ENCODE measurements at regions not wholly inside any gene's neighbourhood (a gene's known extent, or its start where the extent isn't known, plus 50 kb on each side); places are given as distances from the start of the nearest gene placed in this dataset.

GRCh38 chr3:74763830-74764229 is 149.4 kb upstream of the CNTN3 start:
- peaks cover 0 to 5% (median 0%) of the 10 kb centered on the region in 7 donors for H3K9me3 Mint-ChIP-seq
- no peak for TF ChIP-seq CTCF (IDR thresholded peaks at IDR 0.05)
- no peaks in the 10 kb centered on the region for H3K4me1 ChIP-seq (ENCODE audit: control insufficient read depth in 1 of 2, insufficient read depth in 2 of 2, low read length in 2 of 2)
- no peaks in the 10 kb centered on the region for H3K36me3 Mint-ChIP-seq
- H2AFZ ChIP-seq (ENCODE audit: insufficient read depth, low read depth, low read length, poor library complexity, severe bottlenecking): no peak overlapping the region
- H3K4me3 Mint-ChIP-seq: no peak overlapping the region
- H3K79me2 ChIP-seq (ENCODE audit: insufficient read depth, low read length): no peaks in the 10 kb centered on the region
- no peaks in the 10 kb centered on the region for H3K27me3 Mint-ChIP-seq (ENCODE audit: low read depth in 3 of 3)
- H3K4me1 Mint-ChIP-seq: no peaks in the 10 kb centered on the region
- H3K36me3 ChIP-seq (replicated peaks in 1 of 2; ENCODE audit: control insufficient read depth in 1 of 2, insufficient read depth in 2 of 2, low read length in 2 of 2): no peaks in the 10 kb centered on the region
- no peak overlapping the region for H3K4me2 ChIP-seq (replicated peaks; ENCODE audit: extremely low read depth, low read length, poor library complexity, severe bottlenecking)
- DNase-seq: no peak
- intact Hi-C loops (cut with micrococcal nuclease): no loop called here
- no peaks in the 10 kb centered on the region for H3K27me3 ChIP-seq (ENCODE audit: control insufficient read depth in 2 of 2, insufficient read depth in 2 of 2, low read length in 2 of 2)
- no peak overlapping the region for H3K4me3 ChIP-seq (replicated peaks in 1 of 3; ENCODE audit: low read depth in 2 of 3, low read length in 3 of 3)
- no peak overlapping the region for H3K9ac ChIP-seq (ENCODE audit: insufficient read depth, low read length, poor library complexity, severe bottlenecking)
- H3K27ac ChIP-seq (ENCODE audit: low read depth in 1 of 2, low read length in 2 of 2): no peak overlapping the region
- H3K9me3 ChIP-seq (replicated peaks in 1 of 2; ENCODE audit: control insufficient read depth in 1 of 2, insufficient read depth in 1 of 2, low read length in 2 of 2): no peaks in the 10 kb centered on the region
- H4K20me1 ChIP-seq (ENCODE audit: insufficient read depth, low read length): no peaks in the 10 kb centered on the region
- no CpG with 5 or more reads among the region's 2 CpGs for WGBS (ENCODE audit: insufficient coverage)
- no peak overlapping the region for H3K27ac Mint-ChIP-seq

GRCh38 chr3:74756674-74757073 is 142.2 kb upstream of the CNTN3 start:
- 100% methylated on average over 1 of the region's 2 CpGs for WGBS (ENCODE audit: insufficient coverage)
- intact Hi-C loops (cut with micrococcal nuclease): no loop called here
- Histone ChIP-seq H4K20me1 (ENCODE audit: insufficient read depth, low read length) (no peaks in the 10 kb centered on the region), H3K27ac (ENCODE audit: low read depth in 1 of 2, low read length in 2 of 2) (no peak overlapping the region), H3K9me3 (replicated peaks in 1 of 2; ENCODE audit: control insufficient read depth in 1 of 2, insufficient read depth in 1 of 2, low read length in 2 of 2) (peaks cover 3 to 8% of the 10 kb centered on the region in 2 donors), H3K4me1 (ENCODE audit: control insufficient read depth in 1 of 2, insufficient read depth in 2 of 2, low read length in 2 of 2) (no peaks in the 10 kb centered on the region), H3K27me3 (ENCODE audit: control insufficient read depth in 2 of 2, insufficient read depth in 2 of 2, low read length in 2 of 2) (no peaks in the 10 kb centered on the region), H3K4me2 (replicated peaks; ENCODE audit: extremely low read depth, low read length, poor library complexity, severe bottlenecking) (no peak overlapping the region), H2AFZ (ENCODE audit: insufficient read depth, low read depth, low read length, poor library complexity, severe bottlenecking) (no peak overlapping the region), H3K36me3 (replicated peaks in 1 of 2; ENCODE audit: control insufficient read depth in 1 of 2, insufficient read depth in 2 of 2, low read length in 2 of 2) (no peaks in the 10 kb centered on the region), H3K9ac (ENCODE audit: insufficient read depth, low read length, poor library complexity, severe bottlenecking) (no peak overlapping the region), H3K79me2 (ENCODE audit: insufficient read depth, low read length) (no peaks in the 10 kb centered on the region), H3K4me3 (replicated peaks in 1 of 3; ENCODE audit: low read depth in 2 of 3, low read length in 3 of 3) (no peak overlapping the region)
- no peak for DNase-seq
- no peaks in the 10 kb centered on the region for H3K36me3 Mint-ChIP-seq
- TF ChIP-seq CTCF (IDR thresholded peaks at IDR 0.05): no peak
- H3K27ac Mint-ChIP-seq: no peak overlapping the region
- peaks cover 0 to 8% (median 1%) of the 10 kb centered on the region in 7 donors for H3K9me3 Mint-ChIP-seq
- no peaks in the 10 kb centered on the region for H3K27me3 Mint-ChIP-seq (ENCODE audit: low read depth in 3 of 3)
- H3K4me3 Mint-ChIP-seq: no peak overlapping the region
- no peaks in the 10 kb centered on the region for H3K4me1 Mint-ChIP-seq

Data from CD14-positive monocyte (primary cell).